NCI-H2107 (cell line): ENCODE measurements at regions not wholly inside any gene's neighbourhood (a gene's known extent, or its start where the extent isn't known, plus 50 kb on each side); places are given as distances from the start of the nearest gene placed in this dataset.
"Not testable (repeated sequence)": the region's sequence is repeated elsewhere in the genome, so short reads cannot be mapped to it uniquely, and the experiment has no call there.

Source experiments
- DNase-seq: peaks from one replicate; lab custom pipeline; 2025; lab: John Stamatoyannopoulos, UW

DNA sequence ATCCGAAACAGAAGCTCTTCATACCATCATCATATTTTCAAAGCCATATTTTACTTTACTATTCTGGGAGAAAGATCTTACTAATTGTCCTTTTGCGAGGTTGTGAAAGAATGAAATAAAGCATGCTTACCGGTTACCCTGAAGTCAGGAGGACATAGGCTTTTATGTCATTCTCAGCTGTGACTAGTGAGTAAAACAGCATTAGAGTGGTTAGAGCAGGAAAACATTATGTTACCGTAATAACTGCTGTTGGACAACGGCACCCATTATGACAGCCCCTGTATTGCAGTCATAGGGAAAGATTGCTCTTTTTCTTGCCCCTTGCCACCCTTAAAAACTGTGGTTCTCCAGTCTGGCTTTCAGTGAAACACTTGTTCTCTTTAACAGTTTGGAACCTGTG, 1035.7 kb downstream of the ZPLD1 start:
- no peak for DNase-seq

DNA sequence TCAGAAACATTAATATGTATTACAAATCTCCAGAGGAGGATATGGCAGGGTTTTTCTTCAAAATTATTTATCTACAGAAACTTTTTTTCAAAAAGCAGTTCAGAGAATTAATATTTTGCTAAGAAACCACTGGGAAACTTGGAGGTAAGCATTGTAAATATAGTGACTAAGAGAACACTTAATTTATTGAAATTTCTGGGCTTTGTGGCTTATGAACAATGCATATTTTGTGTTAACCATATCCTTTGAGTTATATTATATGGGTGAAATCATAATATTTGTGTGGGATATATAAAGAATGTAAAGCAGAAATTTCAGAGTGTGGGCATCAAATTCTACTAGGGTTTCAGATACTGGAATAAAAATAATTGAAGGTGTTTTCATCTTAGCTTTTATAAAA, 1059.2 kb downstream of the ZPLD1 start:
- no peak for DNase-seq

DNA sequence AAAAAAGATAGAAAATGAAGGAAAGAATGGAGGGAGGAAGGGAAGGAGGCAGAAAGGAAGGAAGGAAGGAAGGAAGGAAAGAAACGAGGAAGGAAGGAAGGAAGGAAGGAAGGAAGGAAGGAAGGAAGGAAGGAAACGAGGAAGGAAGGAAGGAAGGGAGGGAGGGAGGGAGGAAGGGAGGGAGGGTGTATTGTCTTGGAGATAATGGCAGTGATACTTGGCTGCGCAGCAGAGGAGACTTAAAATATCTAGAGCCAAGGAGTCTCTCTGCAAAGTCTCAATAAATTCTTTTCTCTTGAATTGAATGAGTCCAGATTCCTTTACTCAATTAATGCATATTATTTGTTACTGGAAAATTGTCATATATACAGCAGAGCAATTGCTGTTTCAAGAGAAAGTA, 1059.7 kb downstream of the ZPLD1 start:
- no peak for DNase-seq

DNA sequence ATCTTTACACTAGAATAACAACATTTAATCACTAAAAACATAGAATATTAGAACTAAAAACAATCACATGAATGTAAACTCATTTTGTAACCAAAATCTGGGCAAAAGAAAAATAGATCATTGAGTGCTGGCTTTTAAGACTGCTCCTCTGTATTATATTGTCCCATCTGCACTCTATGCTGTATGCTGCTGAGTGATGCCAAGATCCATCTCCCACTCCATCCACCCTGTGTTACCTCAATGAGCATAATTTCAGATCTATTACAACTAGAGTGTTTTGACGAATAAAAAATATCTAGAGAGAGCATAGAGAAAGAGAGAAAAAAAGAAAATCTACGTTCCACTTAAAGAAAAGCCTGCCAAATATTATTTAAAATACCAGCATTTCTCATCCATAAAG, 1060.4 kb downstream of the ZPLD1 start:
- DNase-seq, result no peak

DNA sequence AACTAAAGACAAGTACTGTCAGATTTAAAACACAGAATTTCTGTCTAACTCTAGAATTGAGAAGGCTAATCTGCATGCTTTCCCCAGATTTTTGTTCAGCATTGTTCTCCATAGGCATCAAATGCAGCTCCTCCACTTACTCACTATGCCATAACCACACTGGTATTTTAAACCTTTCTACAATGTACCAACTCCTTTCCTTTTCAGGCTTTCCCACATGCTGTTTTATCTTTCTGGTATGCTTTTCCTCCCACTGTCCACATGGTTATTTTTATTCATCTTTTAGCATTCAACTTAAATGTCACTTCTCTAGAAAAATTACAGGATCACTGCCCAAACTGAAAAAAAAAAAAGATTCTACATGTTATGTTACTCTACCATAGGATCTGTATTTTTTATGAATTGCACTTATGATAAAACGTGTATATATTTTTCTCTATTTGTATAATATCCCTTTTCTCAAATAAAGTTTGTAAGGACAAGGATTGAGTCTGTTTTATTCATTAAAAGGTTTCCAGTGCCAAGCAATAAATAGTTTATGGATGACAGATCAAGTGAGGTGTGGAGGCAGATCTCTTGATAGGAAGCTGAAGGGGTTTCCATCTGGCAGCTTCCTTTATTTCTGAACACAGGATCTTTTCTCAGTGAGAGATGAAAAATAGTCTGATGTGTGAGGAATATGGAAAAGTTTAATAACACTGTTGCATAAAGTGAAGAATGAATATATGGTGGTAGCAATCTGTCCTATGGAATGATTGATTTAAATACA, 1064.5 kb downstream of the ZPLD1 start:
- no peak for DNase-seq

DNA sequence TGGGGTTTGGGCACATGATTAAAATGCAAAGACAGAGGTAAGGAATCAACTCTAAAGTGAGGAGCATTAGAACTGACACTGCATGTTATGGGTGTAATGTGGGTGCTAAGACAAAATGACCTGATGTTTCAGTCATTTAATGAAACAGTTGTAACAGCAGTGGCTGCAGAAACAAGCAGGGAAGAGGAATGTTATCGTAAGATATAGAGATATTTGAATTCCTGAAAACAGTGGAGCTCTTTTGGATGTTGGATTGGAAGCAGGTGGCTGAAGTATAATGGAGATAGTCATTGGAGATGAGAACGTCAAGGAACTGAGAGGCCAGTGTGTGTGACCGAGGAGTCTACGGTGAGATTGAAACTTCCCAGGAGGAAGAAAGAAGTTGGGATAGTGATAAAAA, 1065.2 kb downstream of the ZPLD1 start:
- no peak for DNase-seq

DNA sequence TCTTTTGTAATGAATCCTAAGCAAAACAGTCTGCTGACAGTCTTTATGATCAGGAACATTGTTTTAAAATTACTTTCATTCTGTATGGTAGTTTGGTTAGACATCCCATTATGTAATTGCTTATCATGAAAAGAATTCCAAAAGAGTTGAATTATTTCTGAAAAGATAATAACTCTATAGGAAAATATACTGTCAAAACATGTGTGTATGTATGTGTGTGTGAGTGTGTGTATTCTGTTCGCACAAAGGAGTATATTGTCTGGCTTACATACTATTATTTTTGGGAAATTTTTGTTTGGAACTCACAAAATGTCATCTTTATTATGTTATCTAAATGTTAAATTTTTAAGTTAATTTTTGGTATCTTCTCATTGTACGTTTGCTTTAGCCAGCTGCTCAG, 1075.9 kb downstream of the ZPLD1 start:
- no peak for DNase-seq

DNA sequence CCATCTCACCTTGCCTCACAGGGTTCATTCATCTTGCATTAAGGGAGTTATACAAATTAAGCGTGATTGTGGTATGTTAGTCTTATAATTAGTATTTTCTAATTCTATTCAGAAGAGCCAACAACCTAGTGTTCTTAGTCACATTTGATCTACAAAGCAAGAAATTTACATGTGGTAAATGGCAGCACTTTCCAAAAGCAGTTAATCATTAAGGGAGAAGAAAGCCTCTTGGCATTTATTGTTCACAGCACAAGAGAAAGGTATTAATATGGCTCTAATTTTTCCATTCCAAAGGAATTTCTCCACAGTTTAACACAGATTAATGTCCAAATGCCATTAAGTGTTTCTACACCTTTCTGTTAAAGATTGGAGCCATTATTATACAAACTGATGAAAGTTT, 1077.1 kb downstream of the ZPLD1 start:
- no peak for DNase-seq

DNA sequence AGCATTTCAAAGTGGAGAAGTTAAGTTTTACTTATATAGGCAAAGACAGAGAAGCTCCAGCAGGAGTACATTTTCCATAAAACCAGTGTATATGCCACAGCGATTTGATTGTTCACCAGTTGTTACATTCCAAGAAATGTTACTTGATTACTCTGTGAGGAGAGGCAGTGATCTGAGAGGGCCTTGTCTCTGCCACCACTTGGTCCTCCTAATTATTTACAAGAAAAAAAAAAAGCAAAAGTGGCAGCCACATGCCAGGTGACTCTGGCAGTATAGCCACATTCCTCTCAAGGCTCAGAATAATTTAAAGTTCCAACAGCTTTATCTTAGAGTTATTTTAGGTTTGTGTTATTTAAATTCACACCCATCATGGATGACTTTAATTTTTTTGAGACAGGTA, 1077.8 kb downstream of the ZPLD1 start:
- DNase-seq, result no peak

DNA sequence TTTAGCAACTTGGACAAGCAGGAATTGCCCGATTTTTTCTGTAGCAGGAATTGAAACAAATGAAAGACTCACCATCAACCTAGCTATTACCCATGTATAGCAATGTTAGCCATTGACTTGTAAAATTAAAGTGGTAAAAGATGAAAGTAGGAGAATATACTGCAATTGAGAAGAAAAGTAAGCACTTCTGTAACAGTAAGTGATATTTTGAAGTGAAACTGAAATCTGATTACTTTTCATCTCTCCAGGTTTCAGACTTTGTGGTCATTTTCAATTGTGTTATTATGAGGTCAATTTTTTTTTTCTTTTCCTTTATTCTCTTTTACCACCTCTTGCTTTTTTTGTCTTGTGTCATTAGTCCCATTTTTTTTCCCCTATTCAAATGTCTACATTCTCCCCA, 1078.2 kb downstream of the ZPLD1 start:
- no peak for DNase-seq

DNA sequence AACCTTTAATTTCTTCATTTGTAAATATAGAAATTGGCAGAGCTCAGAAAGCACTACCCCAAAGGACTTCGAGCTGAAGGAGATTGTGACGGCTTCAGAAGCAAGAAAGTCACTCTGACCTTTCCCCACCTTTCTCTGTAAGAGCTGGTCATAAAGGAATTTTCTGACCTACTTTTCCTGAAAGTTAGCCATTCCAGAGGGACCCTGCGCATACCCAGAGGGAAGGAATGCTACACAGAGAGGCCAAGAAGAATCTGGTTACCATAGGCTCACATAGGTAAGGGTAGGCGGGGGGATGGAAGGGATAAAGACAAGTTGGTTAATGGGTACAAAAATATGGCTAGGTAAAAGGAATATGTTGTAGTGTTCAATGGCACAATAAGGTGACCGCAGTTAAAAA, 1080.3 kb downstream of the ZPLD1 start:
- no peak for DNase-seq

DNA sequence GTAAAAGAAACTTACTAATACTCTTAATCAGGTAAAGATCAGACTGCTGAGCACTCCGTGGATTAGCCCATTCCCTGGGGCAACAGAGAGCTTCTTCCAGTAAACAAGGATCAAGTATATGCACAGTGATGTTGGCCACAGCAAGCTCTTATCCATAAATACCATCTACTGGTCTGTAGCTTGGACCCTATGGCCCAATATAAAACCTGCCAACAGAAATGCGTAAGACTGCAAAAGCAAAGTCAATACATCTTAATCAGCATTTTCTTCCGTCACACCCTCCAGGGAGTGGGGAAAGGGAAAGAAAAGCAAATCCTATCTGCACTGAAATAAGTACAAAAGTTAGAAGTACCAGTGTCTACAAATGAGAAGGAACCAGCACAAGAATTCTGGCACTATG, 1082.1 kb downstream of the ZPLD1 start:
- no peak for DNase-seq

DNA sequence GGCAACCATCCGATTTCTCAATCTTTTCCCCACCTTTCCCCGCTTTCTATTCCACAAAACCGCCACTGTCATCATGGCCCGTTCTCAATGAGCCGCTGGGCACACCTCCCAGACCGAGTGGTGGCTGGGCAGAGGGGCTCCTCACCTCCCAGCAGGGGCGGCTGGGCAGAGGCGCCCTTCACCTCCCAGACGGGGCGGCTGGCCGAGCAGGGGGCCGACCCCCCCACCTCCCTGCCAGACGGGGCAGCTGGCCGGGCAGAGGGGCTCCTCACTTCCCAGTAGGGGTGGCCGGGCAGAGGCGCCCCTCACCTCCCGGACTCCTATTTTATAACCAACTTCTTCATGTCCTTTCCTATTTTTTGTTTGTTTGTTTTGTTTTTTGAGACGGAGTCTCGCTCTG, 1096.5 kb downstream of the ZPLD1 start:
- DNase-seq, result not testable (repeated sequence)

DNA sequence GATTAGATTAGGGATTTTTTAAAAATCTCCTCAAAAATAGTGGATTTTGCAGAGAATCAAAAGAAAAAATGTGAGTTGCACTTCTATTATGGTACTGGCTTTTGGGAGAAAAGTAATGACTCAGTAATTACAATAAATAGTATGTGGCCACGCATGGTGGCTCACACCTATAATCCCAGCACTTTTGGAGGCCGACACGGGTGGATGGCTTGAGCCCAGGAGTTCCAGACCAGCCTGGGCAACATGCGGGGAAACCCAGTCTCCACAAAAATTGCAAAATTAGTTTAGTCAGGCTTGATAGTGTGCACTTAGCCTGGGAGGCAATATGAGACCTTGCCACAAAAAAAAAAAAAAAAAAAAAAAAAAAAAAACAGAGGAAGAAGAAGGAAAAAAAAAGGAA, 1098.2 kb downstream of the ZPLD1 start:
- no peak for DNase-seq

DNA sequence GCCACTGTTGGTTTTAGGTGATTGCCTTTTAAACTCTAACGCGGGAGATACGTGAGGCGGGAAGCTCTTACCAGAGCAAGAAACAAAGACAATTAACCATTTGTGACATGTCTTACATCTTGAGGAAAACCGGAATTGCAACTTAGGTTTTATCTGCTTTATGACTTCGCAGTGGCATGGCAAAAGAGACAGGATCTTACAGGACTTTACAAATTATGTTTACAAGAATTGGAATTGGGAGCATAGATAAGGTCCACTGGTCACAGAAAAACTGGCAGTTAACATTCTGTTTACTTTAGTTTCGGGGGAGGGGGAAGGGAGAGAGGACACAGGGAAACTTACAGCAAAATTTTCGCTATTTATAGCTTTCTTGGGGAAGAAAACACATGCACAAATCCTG, 1119.6 kb downstream of the ZPLD1 start:
- DNase-seq, result no peak

DNA sequence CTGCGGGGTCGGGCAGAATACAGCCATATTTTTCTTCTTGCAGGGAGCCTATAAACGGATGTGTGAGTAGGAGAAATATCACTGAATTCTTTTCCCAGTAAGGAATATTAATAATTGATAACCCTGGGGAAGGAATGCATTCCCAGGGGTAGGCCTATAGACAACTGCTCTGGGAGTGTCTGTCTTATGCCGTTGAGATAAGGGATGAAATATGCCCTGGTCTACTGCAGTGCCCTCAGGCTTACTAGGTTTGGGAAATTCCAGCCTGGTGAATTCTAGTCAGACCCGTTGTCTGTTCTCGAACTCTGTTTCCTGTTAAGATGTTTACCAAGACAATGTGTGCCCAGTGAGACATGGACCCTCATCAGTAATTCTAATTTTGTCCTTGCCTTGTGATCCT, 1129.3 kb downstream of the ZPLD1 start:
- DNase-seq, result not testable (repeated sequence)

DNA sequence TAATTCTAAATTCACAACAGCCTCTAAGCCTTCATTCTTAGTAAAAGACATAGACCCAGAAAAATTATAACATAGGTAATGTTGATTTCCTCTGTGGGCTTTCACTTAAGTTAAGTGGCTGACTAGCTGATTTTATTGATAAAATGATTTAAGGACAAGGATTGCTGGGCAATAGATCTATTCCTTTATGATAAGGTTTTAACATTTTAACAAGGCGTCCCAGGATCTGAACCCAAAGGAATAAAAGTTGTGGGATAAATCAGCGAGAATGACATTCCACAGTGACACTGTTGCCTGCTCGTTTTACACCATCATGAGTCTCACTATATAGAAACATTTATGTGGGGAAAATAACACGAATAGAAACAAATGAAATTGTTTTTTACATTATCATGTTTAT, 1151.0 kb downstream of the ZPLD1 start:
- no peak for DNase-seq

DNA sequence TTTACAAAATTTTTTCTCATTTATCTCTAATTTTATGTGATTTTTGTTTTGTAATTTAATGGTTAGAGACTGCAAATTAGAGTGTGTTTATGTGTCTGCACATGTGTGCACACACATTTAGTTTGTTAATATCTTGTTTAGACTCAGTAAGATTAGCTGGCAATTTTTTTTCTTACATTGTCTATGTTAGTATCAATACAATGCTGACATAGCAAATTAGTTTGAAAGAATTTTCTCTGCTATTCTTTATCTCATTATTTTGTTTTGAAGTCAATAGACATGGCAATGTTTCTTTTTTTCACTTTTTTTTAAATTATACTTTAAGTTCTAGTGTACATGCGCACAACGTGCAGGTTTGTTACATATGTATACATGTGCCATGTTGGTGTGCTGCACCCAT, 1155.0 kb downstream of the ZPLD1 start:
- no peak for DNase-seq

DNA sequence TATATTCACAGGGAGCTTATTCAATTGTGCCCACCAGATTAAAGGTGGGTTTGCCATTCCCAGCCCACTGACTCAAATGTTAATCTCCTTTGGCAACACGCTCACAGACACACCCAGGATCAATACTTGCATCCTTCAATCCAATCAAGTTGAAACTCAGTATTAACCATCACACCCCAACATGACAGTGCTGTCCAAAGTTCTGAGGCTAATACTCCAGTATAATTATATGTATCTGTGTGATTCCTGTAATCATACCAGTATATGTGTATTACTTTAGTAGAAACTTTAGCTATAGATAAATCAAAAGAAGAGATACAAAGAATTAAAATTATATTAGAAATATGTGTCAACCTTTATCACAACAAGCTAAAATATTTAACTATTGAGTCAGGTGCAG, 1166.0 kb downstream of the ZPLD1 start:
- no peak for DNase-seq

DNA sequence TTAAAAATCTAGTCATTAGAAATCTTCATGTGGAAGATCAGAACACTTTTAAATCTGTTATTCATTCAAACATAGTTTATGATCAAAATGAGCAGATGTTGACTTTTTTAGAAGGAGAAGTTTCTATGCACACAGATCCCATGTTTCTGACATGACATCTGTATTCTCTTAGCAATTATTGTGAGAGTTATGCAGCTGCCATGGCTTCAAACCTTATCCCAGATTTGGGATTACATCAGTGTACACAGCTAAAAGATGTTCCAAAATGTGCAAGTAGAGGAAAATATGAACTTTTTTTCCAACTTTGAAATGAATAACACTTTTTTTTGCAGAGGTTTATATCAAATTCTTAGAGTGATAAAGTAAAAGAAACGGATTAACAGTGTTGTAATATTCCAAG, 1166.9 kb downstream of the ZPLD1 start:
- DNase-seq, result no peak

DNA sequence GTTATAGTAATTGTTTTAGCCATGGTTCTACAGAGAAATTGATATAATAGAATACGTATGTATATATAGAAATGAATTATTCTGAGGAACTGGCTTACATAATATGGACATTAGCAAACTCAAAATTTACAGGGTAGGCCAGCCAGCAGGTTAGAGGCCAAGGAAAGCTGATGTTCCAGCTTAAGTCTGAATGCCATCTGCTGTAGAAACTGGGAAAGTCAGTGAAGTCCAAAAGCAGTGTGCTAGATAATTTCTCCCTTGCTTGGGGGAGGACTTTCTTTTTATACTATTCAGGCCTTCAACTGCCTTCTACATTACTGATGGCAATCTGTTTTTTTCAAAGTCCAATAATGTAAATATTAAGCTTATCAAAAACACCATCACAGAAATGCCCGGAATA, 1174.7 kb downstream of the ZPLD1 start:
- DNase-seq, result no peak

DNA sequence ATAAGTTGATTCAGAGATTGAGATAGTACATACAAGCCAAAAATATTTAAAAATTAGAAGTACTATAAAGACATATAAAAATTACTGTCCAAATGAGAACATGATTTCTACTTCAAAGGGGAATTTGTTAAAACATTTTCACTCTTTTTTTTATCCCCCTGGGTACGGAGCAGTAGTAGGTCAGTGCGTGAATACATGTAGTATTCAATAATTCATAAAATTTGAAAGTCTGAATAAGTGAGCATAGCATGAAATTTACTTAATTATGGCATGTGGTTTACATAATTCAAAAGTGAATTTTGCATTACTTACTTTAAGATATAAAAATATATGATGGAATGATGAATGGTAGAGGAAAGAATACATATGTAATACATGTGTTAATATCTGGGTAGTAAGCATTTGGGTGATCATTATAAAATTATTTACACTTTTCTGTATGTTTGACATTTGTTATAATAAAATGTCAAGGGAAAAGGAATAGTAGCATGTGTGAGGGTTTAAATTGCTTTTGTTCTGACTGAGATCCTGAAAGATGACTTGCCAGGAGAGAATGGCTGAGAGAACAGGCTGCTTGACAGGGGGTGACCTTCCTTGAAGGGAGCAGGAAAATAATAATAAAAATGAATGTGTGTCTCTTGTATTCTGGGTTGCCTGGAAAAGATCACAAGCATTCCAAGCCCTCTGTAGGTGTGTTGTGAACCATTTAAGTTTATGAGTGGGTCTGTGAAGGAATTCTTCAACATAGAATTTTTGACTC, 1178.8 kb downstream of the ZPLD1 start:
- no peak for DNase-seq

DNA sequence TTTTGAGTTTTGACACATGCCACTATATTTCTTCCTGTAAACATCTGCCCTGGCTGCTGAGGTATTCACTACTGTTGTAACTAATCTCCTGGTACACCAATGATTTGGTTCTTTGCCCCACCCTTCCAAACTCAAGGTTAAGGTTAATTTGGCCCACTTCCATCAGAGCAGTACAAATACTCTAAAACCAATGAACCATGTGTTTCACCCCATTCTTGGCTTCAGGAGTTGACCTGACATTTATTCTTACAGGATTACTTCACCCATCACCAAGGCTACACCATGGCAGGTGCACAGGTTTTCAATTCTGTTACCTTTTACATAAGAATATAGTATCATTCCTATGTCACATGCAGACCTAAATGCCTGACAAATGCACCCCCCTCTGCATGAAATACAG, 1179.9 kb downstream of the ZPLD1 start:
- no peak for DNase-seq

DNA sequence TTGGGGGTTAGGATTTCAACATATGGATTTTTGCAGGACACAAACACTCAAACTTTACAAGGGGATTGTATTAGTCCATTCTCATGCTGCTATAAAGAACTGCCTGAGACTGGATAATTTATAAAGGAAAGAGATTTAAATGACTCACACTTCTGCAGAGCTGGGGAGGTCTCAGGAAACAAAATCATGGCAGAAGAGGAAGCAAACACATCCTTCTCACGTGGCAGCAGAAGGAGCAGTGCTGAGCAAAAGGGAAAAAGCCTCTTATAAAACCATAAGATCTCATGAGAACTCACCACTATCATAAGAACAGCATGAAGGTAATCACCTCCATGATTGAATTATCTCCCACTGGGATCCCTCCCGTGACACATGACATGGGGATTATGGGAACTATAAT, 1183.1 kb downstream of the ZPLD1 start:
- DNase-seq, result no peak
